GM12878 (cell line): ENCODE measurements at regions not wholly inside any gene's neighbourhood (a gene's known extent, or its start where the extent isn't known, plus 50 kb on each side); places are given as distances from the start of the nearest gene placed in this dataset.
A peak's percentile ranks its signal among the peaks of the same experiment; 100 is the strongest.

Source experiments
- ATAC-seq: fragments of 200-7000 bp; cut with Tn5 transposase; 3 replicates; pipeline ENCODE4 v1.9.1; 2020; ENCODE audit warnings: mild to moderate bottlenecking, moderate library complexity
- BruUV-seq: library from RNA; stranded (reverse); fragments of 400-500 nt; replicated peaks from 2 replicates; lab custom pipeline; 2021; lab: Mats Ljungman, UMichigan
- CTCF ChIA-PET: fragments of 300-600 bp; sonication (Branson Sonifier 250); formaldehyde crosslinking; extraction: SDS; loops from one replicate; lab custom pipeline; 2021; ENCODE audit warnings: inconsistent platforms; lab: Yijun Ruan, JAX
- POLR2A ChIA-PET: fragments of 350-600 bp; formaldehyde crosslinking; extraction: SDS; loops from one replicate; lab custom pipeline; 2021; ENCODE audit warnings: inconsistent platforms; lab: Charles Lee
- RAD21 ChIA-PET: fragments of 300-600 bp; sonication (Branson Sonifier 250); formaldehyde crosslinking; loops from one replicate; lab custom pipeline; 2023; ENCODE audit warnings: antibody characterized with exemption; ENCODE audit not compliant: unreplicated experiment; lab: Charles Lee
- SMC1A ChIA-PET: fragments of 300-600 bp; sonication (Branson Sonifier 250); formaldehyde crosslinking; loops from one replicate; lab custom pipeline; 2023; ENCODE audit not compliant: unreplicated experiment, uncharacterized antibody; lab: Charles Lee
- DNase-seq: peaks from one replicate; pipeline ENCODE4 v3.0.0-alpha.2; 2011; ENCODE audit warnings: low read depth, low spot score
- FAIRE-seq: peaks from 3 replicates; lab custom pipeline; 2011; peaks lifted over from hg19 to GRCh38; lab: Jason Lieb, UNC
- H2AFZ ChIP-seq: 2 replicates; pipeline ENCODE4 v1.6.0; 2011; ENCODE audit warnings: low read depth, low read length, control low read depth; ENCODE audit not compliant: control insufficient read depth
- H3K27ac ChIP-seq: 2 replicates; pipeline ENCODE4 v1.5.1; 2011; ENCODE audit warnings: control low read depth; ENCODE audit not compliant: control insufficient read depth, insufficient read depth
- H3K27me3 ChIP-seq, 2 experiments: replicated peaks in 1 of 2; 2 replicates each; pipeline versions ENCODE4 v1.6.0 to v1.6.1; 2011; ENCODE audit warnings: low read length in 1 of 2; ENCODE audit not compliant: control insufficient read depth in 2 of 2, insufficient read depth in 2 of 2
- H3K36me3 ChIP-seq, 2 experiments: 2 replicates each; pipeline ENCODE4 v1.5.1; 2011; ENCODE audit warnings: low read length in 1 of 2; ENCODE audit not compliant: control insufficient read depth in 2 of 2, insufficient read depth in 2 of 2
- H3K4me1 ChIP-seq: 2 replicates; pipeline ENCODE4 v1.6.1; 2011; ENCODE audit warnings: mild to moderate bottlenecking, low read length, moderate library complexity, mixed read lengths; ENCODE audit not compliant: control insufficient read depth, insufficient read depth
- H3K4me2 ChIP-seq: 2 replicates; pipeline ENCODE4 v1.6.0; 2011; ENCODE audit warnings: control low read depth; ENCODE audit not compliant: control insufficient read depth, insufficient read depth
- H3K4me3 ChIP-seq: fragments of 200-600 bp; sonication (generic); 2 replicates; pipeline ENCODE4 v1.5.1; 2016
- H3K79me2 ChIP-seq: 2 replicates; pipeline ENCODE4 v1.6.0; 2011; ENCODE audit warnings: low read length; ENCODE audit not compliant: control insufficient read depth, insufficient read depth
- H3K9ac ChIP-seq: 2 replicates; pipeline ENCODE4 v1.8.0; 2011; ENCODE audit warnings: low read length, control low read depth, mixed read lengths; ENCODE audit not compliant: control insufficient read depth, insufficient read depth
- H3K9me3 ChIP-seq: replicated peaks from 3 replicates; pipeline ENCODE4 v1.5.1; 2011; ENCODE audit warnings: mild to moderate bottlenecking, low read length; ENCODE audit not compliant: control insufficient read depth, insufficient read depth
- H4K20me1 ChIP-seq: 2 replicates; pipeline ENCODE4 v1.6.0; 2011; ENCODE audit not compliant: control insufficient read depth, insufficient read depth
- ASH2L ChIP-seq: fragments of 300-600, 200-600 bp; sonication (generic); IDR thresholded peaks from 2 replicates; pipeline ENCODE4 v1.6.1; 2017; ENCODE audit warnings: low read depth, mild to moderate bottlenecking, borderline replicate concordance
- BACH1 ChIP-seq: fragments of 450-650 bp; IDR thresholded peaks from 2 replicates; pipeline ENCODE4 v1.6.1; 2017; ENCODE audit warnings: mild to moderate bottlenecking, borderline replicate concordance
- E2F4 ChIP-seq: IDR thresholded peaks from 2 replicates; pipeline ENCODE4 v1.6.1; 2012; ENCODE audit warnings: low read depth, low read length, improper control_type of control experiment
- E2F8 ChIP-seq: fragments of 450-650 bp; IDR thresholded peaks from 2 replicates; pipeline ENCODE4 v1.6.1; 2018; ENCODE audit warnings: mild to moderate bottlenecking, low read depth, moderate library complexity; ENCODE audit not compliant: partially characterized antibody
- E4F1 ChIP-seq: fragments of 450-650 bp; IDR thresholded peaks from 2 replicates; pipeline ENCODE4 v1.6.1; 2018; ENCODE audit warnings: borderline replicate concordance, mild to moderate bottlenecking; ENCODE audit not compliant: partially characterized antibody
- IRF4 ChIP-seq: IDR thresholded peaks from 2 replicates; pipeline ENCODE4 v1.6.1; 2011; ENCODE audit warnings: low read depth, low read length
- JUNB ChIP-seq: IDR thresholded peaks from 2 replicates; pipeline ENCODE4 v1.6.1; 2016; ENCODE audit warnings: antibody characterized with exemption, mild to moderate bottlenecking
- NR2F1 ChIP-seq: fragments of 450-650 bp; conservative IDR thresholded peaks from 2 replicates; pipeline ENCODE4 v1.6.1; 2017; ENCODE audit warnings: mild to moderate bottlenecking
- RUNX3 ChIP-seq: IDR thresholded peaks from 2 replicates; pipeline ENCODE4 v1.6.1; 2012; ENCODE audit warnings: low read length, inconsistent platforms
- SMAD5 ChIP-seq: IDR thresholded peaks from 2 replicates; pipeline ENCODE4 v1.6.1; 2016; ENCODE audit warnings: antibody characterized with exemption, low read depth
- SREBF1 ChIP-seq: IDR thresholded peaks from 2 replicates; pipeline ENCODE4 v1.6.1; 2012; ENCODE audit warnings: mild to moderate bottlenecking, low read length
- SREBF2 ChIP-seq: IDR thresholded peaks from 2 replicates; pipeline ENCODE4 v1.6.1; 2012; ENCODE audit warnings: mild to moderate bottlenecking, low read length
- SUPT20H ChIP-seq: IDR thresholded peaks from 2 replicates; pipeline ENCODE4 v1.6.1; 2011; ENCODE audit warnings: low read depth, mild to moderate bottlenecking, low read length, moderate library complexity, borderline replicate concordance; ENCODE audit not compliant: control insufficient read depth
- WGBS: methylation state at CpG from one replicate; pipeline ENCODE4 v1.1.6; 2016; ENCODE audit warnings: low lambda C conversion rate; ENCODE audit not compliant: insufficient replicate concordance, insufficient coverage; ENCODE audit errors: missing lambda C conversion rate; 5-methylcytosine and 5-hydroxymethylcytosine counted together
- in situ Hi-C: fragments of 300-500 bp; cut with MboI; formaldehyde crosslinking; loops from 9 replicates; pipeline ENCODE4 v1.14.3; 2018; ENCODE audit warnings: mixed read lengths
- intact Hi-C: fragments of 100-400 bp; cut with micrococcal nuclease; formaldehyde crosslinking; loops from one replicate; pipeline ENCODE4 v1.14.2; 2022; ENCODE audit not compliant: unreplicated experiment
- TF ChIP-seq, protein P1 (sequence below): fragments of 450-650 bp; IDR thresholded peaks from 2 replicates; pipeline ENCODE4 v1.6.1; 2017; ENCODE audit warnings: borderline replicate concordance
- TF ChIP-seq, protein P2 (sequence below): fragments of 450-650 bp; IDR thresholded peaks from 2 replicates; pipeline ENCODE4 v1.6.1; 2017; ENCODE audit warnings: mild to moderate bottlenecking

DNA sequence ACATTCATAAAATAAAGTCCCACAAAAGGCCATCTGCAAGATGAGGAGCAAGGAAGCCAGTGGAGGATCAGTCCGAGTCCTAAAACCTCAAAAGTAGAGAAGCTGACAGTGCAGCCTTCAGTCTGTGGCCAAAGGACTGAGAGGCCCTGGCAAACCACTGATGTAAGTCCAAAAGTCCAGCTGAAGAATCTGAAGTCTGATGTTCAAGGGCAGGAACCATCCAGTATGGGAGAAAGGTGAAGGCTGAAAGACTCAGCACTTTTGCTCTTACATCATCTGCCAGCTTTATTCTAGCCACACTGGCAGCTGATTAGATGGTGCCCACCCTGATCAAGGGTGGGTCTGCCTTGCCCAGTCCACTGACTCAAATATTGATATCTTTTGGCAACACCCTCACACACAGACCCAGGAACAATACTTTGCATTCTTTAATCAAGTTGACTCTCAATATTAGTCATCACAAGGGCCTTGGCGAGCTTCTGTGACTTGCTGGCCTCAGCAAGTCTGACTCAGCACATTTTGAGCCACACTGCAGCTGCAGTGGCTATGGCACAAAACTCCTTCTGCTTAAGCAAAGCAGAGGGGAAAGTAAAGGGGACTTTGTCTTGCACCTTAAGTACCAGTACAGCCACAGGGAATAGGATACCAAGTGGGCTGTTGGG lies 1370.3 kb upstream of the CITED2 start:
- Histone ChIP-seq H4K20me1 (no peaks in the 10 kb centered on the region), H3K79me2 (no peaks in the 10 kb centered on the region), H3K4me3 (no peak overlapping the region), H3K9me3 (no peaks in the 10 kb centered on the region; the same call in 2 of the 3 replicates), H3K9ac (no peak overlapping the region), H3K27me3 (no peaks in the 10 kb centered on the region), H3K27ac (no peak overlapping the region), H3K4me2 (no peak overlapping the region), H3K4me1 (no peaks in the 10 kb centered on the region), H2AFZ (no peak overlapping the region), H3K36me3 (no peaks in the 10 kb centered on the region)
- no TSS peak for BruUV-seq
- CTCF ChIA-PET = no interaction called here
- in situ Hi-C loops = no loop called here
- 3% methylated on average over 2 of the region's 2 CpGs for WGBS
- POLR2A ChIA-PET = no interaction called here
- intact Hi-C loops = no loop called here
- RAD21 ChIA-PET = interaction anchor here (0.6 kb wide), 1 partner anchor 694 kb away, joined by 3 read pairs; no protein-coding TSS in a partner anchor
- no peak for DNase-seq
- FAIRE-seq = no peak
- peak; percentile 59 for ATAC-seq
- SMC1A ChIA-PET = no interaction called here
- TF ChIP-seq, protein P1, sequence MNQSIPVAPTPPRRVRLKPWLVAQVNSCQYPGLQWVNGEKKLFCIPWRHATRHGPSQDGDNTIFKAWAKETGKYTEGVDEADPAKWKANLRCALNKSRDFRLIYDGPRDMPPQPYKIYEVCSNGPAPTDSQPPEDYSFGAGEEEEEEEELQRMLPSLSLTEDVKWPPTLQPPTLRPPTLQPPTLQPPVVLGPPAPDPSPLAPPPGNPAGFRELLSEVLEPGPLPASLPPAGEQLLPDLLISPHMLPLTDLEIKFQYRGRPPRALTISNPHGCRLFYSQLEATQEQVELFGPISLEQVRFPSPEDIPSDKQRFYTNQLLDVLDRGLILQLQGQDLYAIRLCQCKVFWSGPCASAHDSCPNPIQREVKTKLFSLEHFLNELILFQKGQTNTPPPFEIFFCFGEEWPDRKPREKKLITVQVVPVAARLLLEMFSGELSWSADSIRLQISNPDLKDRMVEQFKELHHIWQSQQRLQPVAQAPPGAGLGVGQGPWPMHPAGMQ = no peak
- TF ChIP-seq SREBF2 (no peak), SUPT20H (no peak), BACH1 (peak; percentile 96), SREBF1 (no peak), JUNB (peak; percentile 71), NR2F1 (no peak), SMAD5 (no peak), E2F8 (no peak), IRF4 (0 out of 2 replicates have a peak, but pooled peaks have one; percentile 41), ASH2L (no peak), RUNX3 (peak; percentile 11; the same call in 1 of the 2 replicates), E4F1 (no peak), E2F4 (no peak)
- TF ChIP-seq, protein P2, sequence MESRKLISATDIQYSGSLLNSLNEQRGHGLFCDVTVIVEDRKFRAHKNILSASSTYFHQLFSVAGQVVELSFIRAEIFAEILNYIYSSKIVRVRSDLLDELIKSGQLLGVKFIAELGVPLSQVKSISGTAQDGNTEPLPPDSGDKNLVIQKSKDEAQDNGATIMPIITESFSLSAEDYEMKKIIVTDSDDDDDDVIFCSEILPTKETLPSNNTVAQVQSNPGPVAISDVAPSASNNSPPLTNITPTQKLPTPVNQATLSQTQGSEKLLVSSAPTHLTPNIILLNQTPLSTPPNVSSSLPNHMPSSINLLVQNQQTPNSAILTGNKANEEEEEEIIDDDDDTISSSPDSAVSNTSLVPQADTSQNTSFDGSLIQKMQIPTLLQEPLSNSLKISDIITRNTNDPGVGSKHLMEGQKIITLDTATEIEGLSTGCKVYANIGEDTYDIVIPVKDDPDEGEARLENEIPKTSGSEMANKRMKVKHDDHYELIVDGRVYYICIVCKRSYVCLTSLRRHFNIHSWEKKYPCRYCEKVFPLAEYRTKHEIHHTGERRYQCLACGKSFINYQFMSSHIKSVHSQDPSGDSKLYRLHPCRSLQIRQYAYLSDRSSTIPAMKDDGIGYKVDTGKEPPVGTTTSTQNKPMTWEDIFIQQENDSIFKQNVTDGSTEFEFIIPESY = no peak
